Activated B cell treated with CpG ODN at 0.5 μM for 24 hours (primary cell): ENCODE measurements at regions not wholly inside any gene's neighbourhood (a gene's known extent, or its start where the extent isn't known, plus 50 kb on each side); places are given as distances from the start of the nearest gene placed in this dataset.

Source experiments
- ATAC-seq: fragments of 200-7000 bp; cut with Tn5 transposase; one replicate; pipeline ENCODE4 v1.10.0; 2021; ENCODE audit warnings: low read depth, mild to moderate bottlenecking, moderate library complexity
- CTCF ChIA-PET: fragments of 350-600 bp; sonication (Branson Sonifier 250); formaldehyde crosslinking; loops from one replicate; lab custom pipeline; 2021; ENCODE audit warnings: antibody characterized with exemption; lab: Charles Lee
- POLR2A ChIA-PET: fragments of 350-600 bp; sonication (Branson Sonifier 250); formaldehyde crosslinking; loops from one replicate; lab custom pipeline; 2021; ENCODE audit warnings: antibody characterized with exemption; lab: Charles Lee
- DNase-seq: peaks from one replicate; pipeline ENCODE4 v3.0.0; 2022
- H3K27ac Mint-ChIP-seq: one replicate; pipeline ENCODE4 v1.8.0; 2020; ENCODE audit warnings: mixed read lengths
- H3K27me3 Mint-ChIP-seq: one replicate; pipeline ENCODE4 v1.8.0; 2021; ENCODE audit warnings: mixed read lengths
- H3K36me3 Mint-ChIP-seq: one replicate; pipeline ENCODE4 v1.8.0; 2021; ENCODE audit warnings: low read depth, mixed read lengths
- H3K4me1 Mint-ChIP-seq: one replicate; pipeline ENCODE4 v1.8.0; 2021; ENCODE audit warnings: mixed read lengths
- H3K4me3 Mint-ChIP-seq: one replicate; pipeline ENCODE4 v1.8.0; 2020; ENCODE audit warnings: mild to moderate bottlenecking, mixed read lengths
- H3K9me3 Mint-ChIP-seq: one replicate; pipeline ENCODE4 v1.8.0; 2020; ENCODE audit warnings: mixed read lengths
- intact Hi-C: fragments of 100-400 bp; cut with micrococcal nuclease; formaldehyde crosslinking; loops from one replicate; pipeline ENCODE4 v1.15.1; 2024
- TF ChIP-seq, protein P1 (sequence below): fragments of 200-600 bp; IDR thresholded peaks from one replicate; pipeline ENCODE4 v1.8.0; 2022; ENCODE audit warnings: antibody characterized with exemption, mild to moderate bottlenecking

DNA sequence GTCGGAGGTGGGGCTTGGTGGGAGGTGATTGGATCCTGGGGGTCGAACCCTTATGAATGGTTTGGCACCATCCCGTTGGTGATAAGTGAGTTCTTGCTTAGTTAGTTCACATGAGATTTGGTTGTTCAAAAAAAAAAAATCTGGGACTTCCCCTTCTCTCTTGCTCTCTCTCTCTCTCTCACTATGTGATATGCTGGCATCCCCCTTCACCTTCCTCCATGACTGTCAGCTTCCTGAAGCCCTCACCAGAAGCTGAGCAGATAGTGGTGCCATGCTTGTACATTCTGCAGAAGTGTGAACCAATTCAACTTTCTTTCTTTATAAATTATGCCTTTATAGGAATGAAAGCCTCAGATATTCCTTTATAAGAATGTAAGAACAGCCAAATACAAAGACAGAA is 269.7 kb upstream of the APCDD1 start:
- intact Hi-C loops: no loop called here
- TF ChIP-seq, protein P1, sequence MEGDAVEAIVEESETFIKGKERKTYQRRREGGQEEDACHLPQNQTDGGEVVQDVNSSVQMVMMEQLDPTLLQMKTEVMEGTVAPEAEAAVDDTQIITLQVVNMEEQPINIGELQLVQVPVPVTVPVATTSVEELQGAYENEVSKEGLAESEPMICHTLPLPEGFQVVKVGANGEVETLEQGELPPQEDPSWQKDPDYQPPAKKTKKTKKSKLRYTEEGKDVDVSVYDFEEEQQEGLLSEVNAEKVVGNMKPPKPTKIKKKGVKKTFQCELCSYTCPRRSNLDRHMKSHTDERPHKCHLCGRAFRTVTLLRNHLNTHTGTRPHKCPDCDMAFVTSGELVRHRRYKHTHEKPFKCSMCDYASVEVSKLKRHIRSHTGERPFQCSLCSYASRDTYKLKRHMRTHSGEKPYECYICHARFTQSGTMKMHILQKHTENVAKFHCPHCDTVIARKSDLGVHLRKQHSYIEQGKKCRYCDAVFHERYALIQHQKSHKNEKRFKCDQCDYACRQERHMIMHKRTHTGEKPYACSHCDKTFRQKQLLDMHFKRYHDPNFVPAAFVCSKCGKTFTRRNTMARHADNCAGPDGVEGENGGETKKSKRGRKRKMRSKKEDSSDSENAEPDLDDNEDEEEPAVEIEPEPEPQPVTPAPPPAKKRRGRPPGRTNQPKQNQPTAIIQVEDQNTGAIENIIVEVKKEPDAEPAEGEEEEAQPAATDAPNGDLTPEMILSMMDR: no peak
- Mint-ChIP-seq H3K36me3 (no peaks in the 10 kb centered on the region), H3K4me3 (no peak overlapping the region), H3K27me3 (no peaks in the 10 kb centered on the region), H3K9me3 (peaks cover 9% of the 10 kb centered on the region), H3K4me1 (peaks cover 8% of the 10 kb centered on the region), H3K27ac (no peak overlapping the region)
- peak; percentile 50 for ATAC-seq
- no peak for DNase-seq
- ChIA-PET CTCF (no interaction called here), POLR2A (no interaction called here)

- Mint-ChIP-seq H3K9me3 (no peaks in the 10 kb centered on the region), H3K4me3 (no peak overlapping the region), H3K27me3 (no peaks in the 10 kb centered on the region), H3K27ac (no peak overlapping the region), H3K36me3 (no peaks in the 10 kb centered on the region), H3K4me1 (peaks cover 8% of the 10 kb centered on the region)
- no peak for ATAC-seq
- TF ChIP-seq, protein P1: no peak
- DNase-seq: no peak
- ChIA-PET CTCF (no interaction called here), POLR2A (no interaction called here)
- intact Hi-C loops: no loop called here
These were observed 265.2 kb upstream of the APCDD1 start for GRCh38 chr18:10188971-10189810.

DNA sequence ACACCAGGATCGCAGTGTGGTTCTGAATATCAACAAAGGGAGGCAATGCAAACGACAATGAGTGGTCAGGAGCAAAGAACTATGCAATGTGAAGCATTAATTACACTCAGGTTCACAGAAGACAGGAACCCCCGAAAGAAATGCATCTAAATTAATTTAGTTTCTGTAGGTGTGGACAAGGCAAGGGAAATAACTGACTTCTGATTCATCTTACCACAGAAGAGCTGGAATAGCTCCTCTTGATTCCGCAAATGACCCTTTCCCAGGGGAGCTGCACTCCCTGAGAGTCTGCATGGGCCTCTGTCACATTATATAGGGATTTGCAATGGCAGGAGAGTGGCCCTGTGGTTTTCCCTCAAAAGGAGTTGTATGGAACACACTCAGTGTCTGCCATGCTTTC is 263.9 kb upstream of the APCDD1 start:
- TF ChIP-seq, protein P1: no peak
- ATAC-seq (no peak), DNase-seq (no peak)
- POLR2A ChIA-PET: no interaction called here
- Mint-ChIP-seq H3K4me1 (peaks cover 3% of the 10 kb centered on the region), H3K27me3 (no peaks in the 10 kb centered on the region), H3K27ac (no peak overlapping the region), H3K4me3 (no peak overlapping the region), H3K36me3 (no peaks in the 10 kb centered on the region), H3K9me3 (no peaks in the 10 kb centered on the region)
- intact Hi-C loops: no loop called here
- CTCF ChIA-PET: no interaction called here

GRCh38 chr18:10193444-10193843 is 261.0 kb upstream of the APCDD1 start:
- no peaks in the 10 kb centered on the region for H3K4me1 Mint-ChIP-seq
- ChIA-PET CTCF (no interaction called here), POLR2A (no interaction called here)
- H3K27me3 Mint-ChIP-seq: no peaks in the 10 kb centered on the region
- intact Hi-C loops: no loop called here
- H3K27ac Mint-ChIP-seq: no peak overlapping the region
- no peaks in the 10 kb centered on the region for H3K36me3 Mint-ChIP-seq
- ATAC-seq: no peak
- no peaks in the 10 kb centered on the region for H3K9me3 Mint-ChIP-seq
- no peak overlapping the region for H3K4me3 Mint-ChIP-seq
- TF ChIP-seq, protein P1: no peak
- DNase-seq: no peak

DNA sequence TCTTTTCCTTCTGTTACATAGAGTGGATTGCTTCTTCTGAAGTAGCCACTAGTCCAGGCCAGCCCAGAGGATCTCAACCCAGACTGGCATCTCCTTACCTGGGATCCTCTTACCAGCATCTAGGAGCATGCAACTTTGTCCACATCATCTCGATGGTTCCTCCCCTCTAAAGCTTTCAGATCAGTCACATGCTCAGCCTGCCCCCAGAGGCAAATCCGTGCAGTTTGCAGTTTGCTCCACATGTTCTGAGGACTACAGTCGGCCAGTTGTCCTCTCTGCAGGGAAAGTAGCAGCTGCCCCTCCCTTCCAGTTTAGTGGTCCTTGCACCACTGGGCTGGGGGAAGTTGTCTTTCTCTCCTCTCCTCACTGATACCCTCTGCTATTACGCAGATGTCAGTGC is 259.8 kb upstream of the APCDD1 start:
- ATAC-seq (no peak), DNase-seq (no peak)
- no peaks in the 10 kb centered on the region for H3K9me3 Mint-ChIP-seq
- ChIA-PET CTCF (no interaction called here), POLR2A (no interaction called here)
- H3K4me1 Mint-ChIP-seq: no peaks in the 10 kb centered on the region
- intact Hi-C loops: no loop called here
- H3K4me3 Mint-ChIP-seq: no peak overlapping the region
- TF ChIP-seq, protein P1: no peak
- H3K27me3 Mint-ChIP-seq: no peaks in the 10 kb centered on the region
- H3K27ac Mint-ChIP-seq: no peak overlapping the region
- H3K36me3 Mint-ChIP-seq: no peaks in the 10 kb centered on the region
